HCT116 (cell line): ENCODE measurements at regions not wholly inside any gene's neighbourhood (a gene's known extent, or its start where the extent isn't known, plus 50 kb on each side); places are given as distances from the start of the nearest gene placed in this dataset.

ENCODE experiments used
- ATAC-seq: fragments of 200-7000 bp; cut with Tn5 transposase; 2 replicates; pipeline ENCODE4 v1.9.1; 2020; ENCODE audit warnings: mild to moderate bottlenecking, moderate library complexity
- BruUV-seq: library from RNA; stranded (reverse); fragments of 400-500 nt; replicated peaks from 2 replicates; lab custom pipeline; 2021; lab: Mats Ljungman, UMichigan
- CTCF ChIA-PET: fragments of 300-600 bp; sonication (Branson Sonifier 250); formaldehyde crosslinking; loops from one replicate; lab custom pipeline; 2021; ENCODE audit warnings: antibody characterized with exemption; lab: Charles Lee
- POLR2A ChIA-PET: fragments of 300-600, 350-600 bp; sonication (Branson Sonifier 250); formaldehyde crosslinking; loops from one replicate; lab custom pipeline; 2021; ENCODE audit warnings: antibody characterized with exemption; lab: Charles Lee
- RAD21 ChIA-PET, 2 experiments: fragments of 300-600 bp; sonication (Branson Sonifier 250); formaldehyde crosslinking; loops; one replicate each; lab custom pipeline; 2023; ENCODE audit warnings: low total read pairs in 2 of 2; ENCODE audit not compliant: uncharacterized antibody in 2 of 2, unreplicated experiment in 2 of 2, low non-redundant PET in 1 of 2; lab: Charles Lee
- DNase-seq: peaks from one replicate; pipeline ENCODE4 v3.0.0-alpha.2; 2010; ENCODE audit warnings: low read depth, low spot score
- H2AFZ ChIP-seq: fragments of 200-600 bp; shearing (Covaris generic), sonication (generic); 2 replicates; pipeline ENCODE4 v1.6.1; 2017; ENCODE audit warnings: low read depth, mixed run types, mixed read lengths, antibody characterized with exemption, low read length; ENCODE audit not compliant: poor library complexity, severe bottlenecking
- H3K27ac ChIP-seq: 2 replicates; pipeline ENCODE4 v1.5.1; 2012; ENCODE audit warnings: low read depth, low read length
- H3K27me3 ChIP-seq: fragments of 200-600 bp; sonication (generic); 2 replicates; pipeline ENCODE4 v1.6.1; 2016; ENCODE audit warnings: mixed run types, low read length, mixed read lengths; ENCODE audit not compliant: insufficient read depth
- H3K36me3 ChIP-seq, 2 experiments: fragments of 200-500 bp in 1 of 2; fragments of 200-600 bp in 1 of 2; sonication (Bioruptor generic) in 1 of 2; sonication (generic) in 1 of 2; 2 replicates each; pipeline versions ENCODE4 v1.5.1 to v1.6.1; 2014 to 2016; ENCODE audit warnings: low read length in 2 of 2, inconsistent platforms in 1 of 2, mixed read lengths in 1 of 2, mixed run types in 1 of 2; ENCODE audit not compliant: insufficient read depth in 2 of 2, control insufficient read depth in 1 of 2
- H3K4me1 ChIP-seq, 2 experiments: fragments of 200-600 bp in 1 of 2; sonication (generic) in 1 of 2; 2 replicates each; pipeline versions ENCODE4 v1.5.1 to v1.6.1; 2012 to 2017; ENCODE audit warnings: low read length in 2 of 2, inconsistent platforms in 1 of 2, mild to moderate bottlenecking in 1 of 2, mixed read lengths in 1 of 2, mixed run types in 1 of 2, moderate library complexity in 1 of 2; ENCODE audit not compliant: insufficient read depth in 2 of 2, control insufficient read depth in 1 of 2
- H3K4me2 ChIP-seq: fragments of 200-600 bp; sonication (generic); 2 replicates; pipeline ENCODE4 v1.6.1; 2017; ENCODE audit warnings: mixed run types, low read length, mixed read lengths
- H3K4me3 ChIP-seq, 2 experiments: fragments of 200-600 bp in 1 of 2; sonication (generic) in 1 of 2; replicated peaks in 1 of 2; 2 replicates each; pipeline ENCODE4 v1.5.1; 2011 to 2016; ENCODE audit warnings: low read length in 2 of 2, control low read depth in 1 of 2, low read depth in 1 of 2, mild to moderate bottlenecking in 1 of 2, mixed read lengths in 1 of 2, mixed run types in 1 of 2
- H3K79me2 ChIP-seq: fragments of 200-600 bp; sonication (generic); 2 replicates; pipeline ENCODE4 v1.6.1; 2017; ENCODE audit warnings: mild to moderate bottlenecking, mixed run types, low read length, moderate library complexity, mixed read lengths; ENCODE audit not compliant: insufficient read depth
- H3K9ac ChIP-seq: fragments of 200-600 bp; sonication (generic); 2 replicates; pipeline ENCODE4 v1.6.1; 2016; ENCODE audit warnings: low read length, mixed read lengths
- H3K9me2 ChIP-seq: fragments of 200-600 bp; sonication (generic), shearing (Covaris generic); 2 replicates; pipeline ENCODE4 v1.6.1; 2017; ENCODE audit warnings: mixed run types, mild to moderate bottlenecking, moderate library complexity; ENCODE audit not compliant: insufficient read depth
- H3K9me3 ChIP-seq, 2 experiments: fragments of 200-500 bp in 1 of 2; fragments of 200-600 bp in 1 of 2; sonication (Bioruptor generic) in 1 of 2; sonication (generic) in 1 of 2; 2 replicates each; pipeline ENCODE4 v1.6.1; 2014 to 2017; ENCODE audit warnings: low read length in 2 of 2, mixed read lengths in 2 of 2, inconsistent platforms in 1 of 2, low read depth in 1 of 2, mild to moderate bottlenecking in 1 of 2, mixed run types in 1 of 2, moderate library complexity in 1 of 2; ENCODE audit not compliant: control insufficient read depth in 1 of 2, insufficient read depth in 1 of 2
- H4K20me1 ChIP-seq: fragments of 200-600 bp; sonication (generic), shearing (Covaris generic); 2 replicates; pipeline ENCODE4 v1.6.1; 2017; ENCODE audit warnings: mixed run types, mild to moderate bottlenecking, moderate library complexity; ENCODE audit not compliant: insufficient read depth
- CBX3 ChIP-seq: IDR thresholded peaks from 2 replicates; pipeline ENCODE4 v1.6.1; 2012; ENCODE audit warnings: low read depth
- EGR1 ChIP-seq: IDR thresholded peaks from 2 replicates; pipeline ENCODE4 v1.6.1; 2012; ENCODE audit warnings: low read depth
- EZH2 ChIP-seq: fragments of 200-600 bp; sonication (generic); IDR thresholded peaks from 2 replicates; pipeline ENCODE4 v1.6.1; 2017; ENCODE audit warnings: antibody characterized with exemption, mixed run types
- EZH2phosphoT487 ChIP-seq: fragments of 200-600 bp; IDR thresholded peaks from 2 replicates; pipeline ENCODE4 v1.6.1; 2018; ENCODE audit warnings: antibody characterized with exemption, borderline replicate concordance
- FOSL1 ChIP-seq: IDR thresholded peaks from 2 replicates; pipeline ENCODE4 v1.6.1; 2012; ENCODE audit warnings: low read depth
- JUND ChIP-seq: IDR thresholded peaks from 2 replicates; pipeline ENCODE4 v1.6.1; 2012
- POLR2A ChIP-seq: IDR thresholded peaks from 2 replicates; pipeline ENCODE4 v1.7.0; 2011; ENCODE audit warnings: borderline replicate concordance; ENCODE audit not compliant: insufficient read depth, insufficient read length; ENCODE audit errors: extremely low read depth
- POLR2AphosphoS5 ChIP-seq: IDR thresholded peaks from 2 replicates; pipeline ENCODE4 v1.6.1; 2011; ENCODE audit warnings: mild to moderate bottlenecking, low read depth, low read length, moderate library complexity
- RAD21 ChIP-seq: IDR thresholded peaks from 2 replicates; pipeline ENCODE4 v1.6.1; 2012; ENCODE audit warnings: low read depth, mild to moderate bottlenecking
- SIN3A ChIP-seq: IDR thresholded peaks from 2 replicates; pipeline ENCODE4 v1.6.1; 2012; ENCODE audit warnings: low read depth
- SP1 ChIP-seq: IDR thresholded peaks from 2 replicates; pipeline ENCODE4 v1.6.1; 2012; ENCODE audit warnings: low read depth
- TCF7L2 ChIP-seq: IDR thresholded peaks from 2 replicates; pipeline ENCODE4 v1.7.0; 2011; ENCODE audit warnings: borderline replicate concordance, inconsistent platforms; ENCODE audit not compliant: insufficient read depth, insufficient read length; ENCODE audit errors: extremely low read depth
- YY1 ChIP-seq: IDR thresholded peaks from 2 replicates; pipeline ENCODE4 v1.6.1; 2011; ENCODE audit warnings: low read length, low read depth, moderate library complexity, mild to moderate bottlenecking; ENCODE audit not compliant: insufficient replicate concordance; ENCODE audit errors: extremely low read depth
- ZFX ChIP-seq: fragments of 450-650 bp; IDR thresholded peaks from 2 replicates; pipeline ENCODE4 v1.6.1; 2017
- intact Hi-C: fragments of 100-400 bp; cut with micrococcal nuclease; formaldehyde crosslinking; loops from 2 replicates; pipeline ENCODE4 v1.10.0; 2022
- TF ChIP-seq, protein P1 (sequence below): IDR thresholded peaks from 2 replicates; pipeline ENCODE4 v1.6.1; 2012
- TF ChIP-seq, protein P2 (sequence below): IDR thresholded peaks from 2 replicates; pipeline ENCODE4 v1.6.1; 2011; ENCODE audit warnings: mild to moderate bottlenecking, low read length, moderate library complexity; ENCODE audit not compliant: insufficient replicate concordance; ENCODE audit errors: extremely low read depth
- TF ChIP-seq, protein P3 (sequence below): IDR thresholded peaks from 2 replicates; pipeline ENCODE4 v1.6.1; 2012; ENCODE audit warnings: low read depth
- TF ChIP-seq, protein P4 (sequence below), 3 experiments: fragments of 200-600 bp in 1 of 3; sonication (generic) in 1 of 3; IDR thresholded peaks in 2 of 3; conservative IDR thresholded peaks in 1 of 3; 2 replicates each; pipeline ENCODE4 v1.5.1; 2012 to 2017; ENCODE audit warnings: low read depth in 2 of 3, low read length in 2 of 3, antibody characterized with exemption in 1 of 3, borderline replicate concordance in 1 of 3, control low read depth in 1 of 3, mild to moderate bottlenecking in 1 of 3, mixed read lengths in 1 of 3, mixed run types in 1 of 3, moderate library complexity in 1 of 3; ENCODE audit not compliant: insufficient read depth in 1 of 3
- TF ChIP-seq, protein P5 (sequence below): IDR thresholded peaks from 2 replicates; pipeline ENCODE4 v1.6.1; 2012

DNA sequence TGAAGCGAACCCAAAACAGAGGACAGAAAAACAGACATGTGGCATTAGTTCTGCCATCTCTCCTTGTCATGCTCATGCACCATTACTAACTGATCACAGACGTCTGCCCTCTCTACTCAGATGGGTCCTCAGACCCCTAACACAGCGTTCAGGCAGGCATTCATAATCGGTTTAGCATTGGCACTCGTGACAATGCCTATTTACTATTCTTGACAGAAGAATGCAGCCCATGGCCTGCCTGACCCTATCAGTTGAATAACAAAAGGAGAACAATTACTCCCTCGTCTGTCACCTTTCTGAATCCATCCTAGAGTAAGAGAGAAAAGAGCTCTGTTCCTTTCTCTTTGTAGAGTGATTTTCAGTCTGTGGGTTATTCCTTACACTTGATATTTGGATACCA, 194.6 kb upstream of the PHYHIPL start:
- POLR2A ChIA-PET: no interaction called here
- Histone ChIP-seq H3K79me2 (no peaks in the 10 kb centered on the region), H3K27ac (no peak overlapping the region), H2AFZ (no peak overlapping the region), H3K4me1 (no peaks in the 10 kb centered on the region), H3K9me2 (no peaks in the 10 kb centered on the region), H3K4me2 (no peak overlapping the region), H3K4me3 (no peak overlapping the region), H3K27me3 (no peaks in the 10 kb centered on the region), H4K20me1 (no peaks in the 10 kb centered on the region), H3K9ac (no peak overlapping the region), H3K36me3 (no peaks in the 10 kb centered on the region), H3K9me3 (no peaks in the 10 kb centered on the region)
- CTCF ChIA-PET: no interaction called here
- DNase-seq (no peak), ATAC-seq (no peak)
- RAD21 ChIA-PET: no interaction called here
- TF ChIP-seq, protein P1, sequence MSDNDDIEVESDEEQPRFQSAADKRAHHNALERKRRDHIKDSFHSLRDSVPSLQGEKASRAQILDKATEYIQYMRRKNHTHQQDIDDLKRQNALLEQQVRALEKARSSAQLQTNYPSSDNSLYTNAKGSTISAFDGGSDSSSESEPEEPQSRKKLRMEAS: no peak
- TF ChIP-seq EZH2phosphoT487: no peak
- TF ChIP-seq EGR1: no peak
- TF ChIP-seq YY1: no peak
- no peak for TF ChIP-seq TCF7L2
- no peak for TF ChIP-seq ZFX
- TF ChIP-seq EZH2: no peak
- TF ChIP-seq JUND: no peak
- TF ChIP-seq, protein P2, sequence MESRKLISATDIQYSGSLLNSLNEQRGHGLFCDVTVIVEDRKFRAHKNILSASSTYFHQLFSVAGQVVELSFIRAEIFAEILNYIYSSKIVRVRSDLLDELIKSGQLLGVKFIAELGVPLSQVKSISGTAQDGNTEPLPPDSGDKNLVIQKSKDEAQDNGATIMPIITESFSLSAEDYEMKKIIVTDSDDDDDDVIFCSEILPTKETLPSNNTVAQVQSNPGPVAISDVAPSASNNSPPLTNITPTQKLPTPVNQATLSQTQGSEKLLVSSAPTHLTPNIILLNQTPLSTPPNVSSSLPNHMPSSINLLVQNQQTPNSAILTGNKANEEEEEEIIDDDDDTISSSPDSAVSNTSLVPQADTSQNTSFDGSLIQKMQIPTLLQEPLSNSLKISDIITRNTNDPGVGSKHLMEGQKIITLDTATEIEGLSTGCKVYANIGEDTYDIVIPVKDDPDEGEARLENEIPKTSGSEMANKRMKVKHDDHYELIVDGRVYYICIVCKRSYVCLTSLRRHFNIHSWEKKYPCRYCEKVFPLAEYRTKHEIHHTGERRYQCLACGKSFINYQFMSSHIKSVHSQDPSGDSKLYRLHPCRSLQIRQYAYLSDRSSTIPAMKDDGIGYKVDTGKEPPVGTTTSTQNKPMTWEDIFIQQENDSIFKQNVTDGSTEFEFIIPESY: no peak
- TF ChIP-seq POLR2AphosphoS5: no peak
- no peak for TF ChIP-seq POLR2A
- TF ChIP-seq, protein P3, sequence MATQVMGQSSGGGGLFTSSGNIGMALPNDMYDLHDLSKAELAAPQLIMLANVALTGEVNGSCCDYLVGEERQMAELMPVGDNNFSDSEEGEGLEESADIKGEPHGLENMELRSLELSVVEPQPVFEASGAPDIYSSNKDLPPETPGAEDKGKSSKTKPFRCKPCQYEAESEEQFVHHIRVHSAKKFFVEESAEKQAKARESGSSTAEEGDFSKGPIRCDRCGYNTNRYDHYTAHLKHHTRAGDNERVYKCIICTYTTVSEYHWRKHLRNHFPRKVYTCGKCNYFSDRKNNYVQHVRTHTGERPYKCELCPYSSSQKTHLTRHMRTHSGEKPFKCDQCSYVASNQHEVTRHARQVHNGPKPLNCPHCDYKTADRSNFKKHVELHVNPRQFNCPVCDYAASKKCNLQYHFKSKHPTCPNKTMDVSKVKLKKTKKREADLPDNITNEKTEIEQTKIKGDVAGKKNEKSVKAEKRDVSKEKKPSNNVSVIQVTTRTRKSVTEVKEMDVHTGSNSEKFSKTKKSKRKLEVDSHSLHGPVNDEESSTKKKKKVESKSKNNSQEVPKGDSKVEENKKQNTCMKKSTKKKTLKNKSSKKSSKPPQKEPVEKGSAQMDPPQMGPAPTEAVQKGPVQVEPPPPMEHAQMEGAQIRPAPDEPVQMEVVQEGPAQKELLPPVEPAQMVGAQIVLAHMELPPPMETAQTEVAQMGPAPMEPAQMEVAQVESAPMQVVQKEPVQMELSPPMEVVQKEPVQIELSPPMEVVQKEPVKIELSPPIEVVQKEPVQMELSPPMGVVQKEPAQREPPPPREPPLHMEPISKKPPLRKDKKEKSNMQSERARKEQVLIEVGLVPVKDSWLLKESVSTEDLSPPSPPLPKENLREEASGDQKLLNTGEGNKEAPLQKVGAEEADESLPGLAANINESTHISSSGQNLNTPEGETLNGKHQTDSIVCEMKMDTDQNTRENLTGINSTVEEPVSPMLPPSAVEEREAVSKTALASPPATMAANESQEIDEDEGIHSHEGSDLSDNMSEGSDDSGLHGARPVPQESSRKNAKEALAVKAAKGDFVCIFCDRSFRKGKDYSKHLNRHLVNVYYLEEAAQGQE: no peak
- no peak for TF ChIP-seq SIN3A
- no peak for TF ChIP-seq RAD21
- TF ChIP-seq, protein P4, sequence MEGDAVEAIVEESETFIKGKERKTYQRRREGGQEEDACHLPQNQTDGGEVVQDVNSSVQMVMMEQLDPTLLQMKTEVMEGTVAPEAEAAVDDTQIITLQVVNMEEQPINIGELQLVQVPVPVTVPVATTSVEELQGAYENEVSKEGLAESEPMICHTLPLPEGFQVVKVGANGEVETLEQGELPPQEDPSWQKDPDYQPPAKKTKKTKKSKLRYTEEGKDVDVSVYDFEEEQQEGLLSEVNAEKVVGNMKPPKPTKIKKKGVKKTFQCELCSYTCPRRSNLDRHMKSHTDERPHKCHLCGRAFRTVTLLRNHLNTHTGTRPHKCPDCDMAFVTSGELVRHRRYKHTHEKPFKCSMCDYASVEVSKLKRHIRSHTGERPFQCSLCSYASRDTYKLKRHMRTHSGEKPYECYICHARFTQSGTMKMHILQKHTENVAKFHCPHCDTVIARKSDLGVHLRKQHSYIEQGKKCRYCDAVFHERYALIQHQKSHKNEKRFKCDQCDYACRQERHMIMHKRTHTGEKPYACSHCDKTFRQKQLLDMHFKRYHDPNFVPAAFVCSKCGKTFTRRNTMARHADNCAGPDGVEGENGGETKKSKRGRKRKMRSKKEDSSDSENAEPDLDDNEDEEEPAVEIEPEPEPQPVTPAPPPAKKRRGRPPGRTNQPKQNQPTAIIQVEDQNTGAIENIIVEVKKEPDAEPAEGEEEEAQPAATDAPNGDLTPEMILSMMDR (IDR thresholded peaks at IDR 0.05 in 2 of 3, conservative IDR thresholded peaks at IDR 0.05 in 1 of 3; ENCODE audit: borderline replicate concordance in 1 of 3, insufficient read depth in 1 of 3, low read depth in 2 of 3, low read length in 2 of 3): no peak
- TF ChIP-seq FOSL1: no peak
- TF ChIP-seq, protein P5, sequence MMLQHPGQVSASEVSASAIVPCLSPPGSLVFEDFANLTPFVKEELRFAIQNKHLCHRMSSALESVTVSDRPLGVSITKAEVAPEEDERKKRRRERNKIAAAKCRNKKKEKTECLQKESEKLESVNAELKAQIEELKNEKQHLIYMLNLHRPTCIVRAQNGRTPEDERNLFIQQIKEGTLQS: no peak
- TF ChIP-seq CBX3: no peak
- no peak for TF ChIP-seq SP1
- BruUV-seq: no TSS peak
- intact Hi-C loops: no loop called here
